CD8-positive, alpha-beta memory T cell (primary cell): ENCODE measurements at regions not wholly inside any gene's neighbourhood (a gene's known extent, or its start where the extent isn't known, plus 50 kb on each side); places are given as distances from the start of the nearest gene placed in this dataset.

Experiments
- CTCF ChIA-PET: fragments of 350-600 bp; sonication (Branson Sonifier 250); formaldehyde crosslinking; loops from one replicate; lab custom pipeline; 2021; ENCODE audit warnings: antibody characterized with exemption; lab: Charles Lee
- POLR2A ChIA-PET: fragments of 350-600 bp; sonication (Branson Sonifier 250); formaldehyde crosslinking; loops from one replicate; lab custom pipeline; 2021; ENCODE audit warnings: antibody characterized with exemption; lab: Charles Lee
- DNase-seq, 5 donors: peaks; one replicate each; pipeline versions ENCODE4 v3.0.0 to v3.0.0-alpha.2; 2020 to 2022; ENCODE audit warnings: mixed read lengths in 1 of 5
- H3K27ac ChIP-seq: one replicate; pipeline ENCODE4 v1.7.0; 2013; ENCODE audit warnings: low read depth, mild to moderate bottlenecking, low read length, moderate library complexity
- H3K27me3 ChIP-seq: 2 replicates; pipeline ENCODE4 v1.7.0; 2013; ENCODE audit warnings: low read length, mild to moderate bottlenecking; ENCODE audit not compliant: insufficient read depth, poor library complexity, severe bottlenecking
- H3K36me3 ChIP-seq: 2 replicates; pipeline ENCODE4 v1.7.0; 2013; ENCODE audit warnings: mild to moderate bottlenecking, low read length, moderate library complexity; ENCODE audit not compliant: insufficient read depth
- H3K4me1 ChIP-seq: 2 replicates; pipeline ENCODE4 v1.7.0; 2013; ENCODE audit warnings: mild to moderate bottlenecking, low read length, moderate library complexity; ENCODE audit not compliant: insufficient read depth
- H3K4me3 ChIP-seq: 2 replicates; pipeline ENCODE4 v1.7.0; 2013; ENCODE audit warnings: mild to moderate bottlenecking, low read length
- H3K9me3 ChIP-seq: 2 replicates; pipeline ENCODE4 v1.7.0; 2013; ENCODE audit warnings: mild to moderate bottlenecking, low read length
- H3K27ac Mint-ChIP-seq, 8 donors: one replicate each; pipeline ENCODE4 v1.8.0; 2020 to 2021; ENCODE audit warnings: mixed read lengths in 8 of 8, mild to moderate bottlenecking in 6 of 8, inconsistent platforms in 3 of 8, moderate library complexity in 3 of 8
- H3K27me3 Mint-ChIP-seq, 2 donors: one replicate each; pipeline ENCODE4 v1.8.0; 2020 to 2021; ENCODE audit warnings: mixed read lengths in 2 of 2, mild to moderate bottlenecking in 1 of 2, moderate library complexity in 1 of 2
- H3K36me3 Mint-ChIP-seq, 3 donors: one replicate each; pipeline ENCODE4 v1.8.0; 2020 to 2021; ENCODE audit warnings: mixed read lengths in 3 of 3, inconsistent platforms in 1 of 3, mild to moderate bottlenecking in 1 of 3
- H3K4me1 Mint-ChIP-seq, 3 donors: one replicate each; pipeline ENCODE4 v1.8.0; 2020 to 2021; ENCODE audit warnings: mixed read lengths in 3 of 3, inconsistent platforms in 1 of 3, mild to moderate bottlenecking in 1 of 3
- H3K4me3 Mint-ChIP-seq, 7 donors: one replicate each; pipeline ENCODE4 v1.8.0; 2020 to 2021; ENCODE audit warnings: mixed read lengths in 7 of 7, mild to moderate bottlenecking in 6 of 7, moderate library complexity in 4 of 7, inconsistent platforms in 2 of 7
- H3K9me3 Mint-ChIP-seq, 5 donors: one replicate each; pipeline ENCODE4 v1.8.0; 2020 to 2022; ENCODE audit warnings: mixed read lengths in 5 of 5, mild to moderate bottlenecking in 3 of 5, moderate library complexity in 2 of 5, inconsistent platforms in 1 of 5

DNA sequence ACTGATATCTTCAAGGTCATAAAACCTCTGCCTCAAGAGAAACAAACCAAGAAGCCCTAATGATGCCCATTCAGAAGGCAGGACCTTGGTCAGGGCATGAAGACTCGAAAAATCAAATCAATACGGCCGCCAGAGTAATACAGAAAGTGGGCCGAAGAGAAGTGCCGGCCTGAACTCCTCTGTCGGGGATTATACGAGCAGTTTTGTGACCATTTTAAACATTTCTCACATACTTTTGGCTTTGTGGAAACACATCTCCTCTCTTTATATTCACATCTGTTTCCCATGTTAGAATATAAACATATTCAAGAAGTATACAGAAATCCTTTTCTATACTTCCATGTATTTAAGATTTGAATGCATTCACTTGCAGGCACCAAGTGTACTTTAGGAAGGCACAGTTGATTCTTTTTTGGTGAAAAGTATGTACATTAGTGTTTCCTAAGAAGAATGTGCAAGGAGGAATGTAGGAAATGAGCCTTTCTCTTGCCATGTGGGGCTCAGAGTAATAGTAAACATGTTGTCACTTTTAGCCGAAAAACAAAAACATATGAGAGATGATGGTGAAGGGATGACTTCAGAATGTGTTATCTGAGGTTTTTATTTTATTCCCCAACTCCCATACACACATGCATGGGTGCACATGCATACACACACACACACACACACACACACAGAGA lies 707.9 kb upstream of the ID2 start:
- Histone ChIP-seq H3K4me1 (no peaks in the 10 kb centered on the region), H3K36me3 (no peaks in the 10 kb centered on the region), H3K9me3 (no peaks in the 10 kb centered on the region), H3K27me3 (no peaks in the 10 kb centered on the region), H3K4me3 (no peak overlapping the region), H3K27ac (no peak overlapping the region)
- CTCF ChIA-PET, result no interaction called here
- Mint-ChIP-seq H3K9me3 (no peaks in the 10 kb centered on the region), H3K4me1 (peaks cover 8 to 21% (median 14%) of the 10 kb centered on the region in 3 donors), H3K27me3 (peaks cover 0 to 1% of the 10 kb centered on the region in 2 donors), H3K27ac (no peak overlapping the region), H3K36me3 (peaks cover 0 to 13% (median 4%) of the 10 kb centered on the region in 3 donors), H3K4me3 (no peak overlapping the region)
- POLR2A ChIA-PET, result no interaction called here
- DNase-seq, result no peak

DNA sequence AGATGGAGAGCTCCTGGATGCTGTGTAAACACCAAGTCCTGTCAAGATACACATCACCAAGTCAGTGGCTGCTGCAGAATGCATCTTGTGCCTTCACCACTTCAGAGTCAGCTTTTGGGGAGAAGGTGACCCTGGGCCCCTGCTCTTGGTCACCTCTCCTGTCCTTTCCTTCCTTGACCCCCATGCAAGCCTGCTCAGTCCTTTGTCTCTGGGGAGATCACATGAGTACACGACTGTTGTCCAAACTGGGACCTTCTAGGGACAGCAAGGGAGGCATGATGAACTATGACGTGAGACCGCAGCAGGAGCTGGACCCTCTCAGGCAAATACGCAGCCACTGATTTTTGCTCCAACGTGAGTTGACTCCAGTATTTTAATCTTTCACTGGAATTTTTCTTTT lies 706.9 kb upstream of the ID2 start:
- Histone ChIP-seq H3K4me1 (no peaks in the 10 kb centered on the region), H3K4me3 (no peak overlapping the region), H3K9me3 (no peaks in the 10 kb centered on the region), H3K27me3 (no peaks in the 10 kb centered on the region), H3K36me3 (no peaks in the 10 kb centered on the region), H3K27ac (no peak overlapping the region)
- H3K27me3 Mint-ChIP-seq, result peaks cover 0 to 1% of the 10 kb centered on the region in 2 donors
- ChIA-PET CTCF (no interaction called here), POLR2A (no interaction called here)
- no peak overlapping the region for H3K4me3 Mint-ChIP-seq
- no peak for DNase-seq
- H3K36me3 Mint-ChIP-seq, result peaks cover 0 to 13% (median 4%) of the 10 kb centered on the region in 3 donors
- H3K9me3 Mint-ChIP-seq, result no peaks in the 10 kb centered on the region
- no peak overlapping the region for H3K27ac Mint-ChIP-seq
- H3K4me1 Mint-ChIP-seq, result peaks cover 8 to 22% (median 14%) of the 10 kb centered on the region in 3 donors

DNA sequence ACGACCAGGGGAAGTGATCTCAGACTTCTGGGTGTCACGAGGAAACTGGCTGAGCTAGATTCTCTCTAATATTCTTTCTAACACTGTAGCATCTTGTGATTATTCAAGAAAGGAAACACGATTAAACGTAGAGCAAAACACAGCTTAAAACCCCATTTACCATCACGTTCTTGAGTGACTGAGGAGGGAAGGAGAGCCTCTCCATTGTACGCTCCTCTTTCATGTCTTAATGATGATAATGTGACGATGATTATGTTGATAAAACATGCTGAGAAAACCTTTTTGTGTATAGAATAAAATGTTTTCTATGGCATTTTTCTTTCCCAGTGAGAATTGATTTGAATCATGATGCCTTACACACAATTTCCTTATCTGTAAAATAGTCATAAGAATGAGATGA lies 705.6 kb upstream of the ID2 start:
- CTCF ChIA-PET, result interaction anchor here (0.7 kb wide), 1 partner anchor 15 kb away, joined by 3 read pairs; no protein-coding TSS in a partner anchor
- no peak overlapping the region for H3K4me3 Mint-ChIP-seq
- POLR2A ChIA-PET, result no interaction called here
- no peaks in the 10 kb centered on the region for H3K9me3 ChIP-seq
- H3K36me3 Mint-ChIP-seq, result peaks cover 0 to 13% (median 1%) of the 10 kb centered on the region in 3 donors
- peaks cover 8 to 22% (median 14%) of the 10 kb centered on the region in 3 donors for H3K4me1 Mint-ChIP-seq
- no peak for DNase-seq
- H3K27me3 Mint-ChIP-seq, result no peaks in the 10 kb centered on the region
- H3K4me1 ChIP-seq, result no peaks in the 10 kb centered on the region
- H3K27ac Mint-ChIP-seq, result no peak overlapping the region
- no peak overlapping the region for H3K4me3 ChIP-seq
- no peaks in the 10 kb centered on the region for H3K36me3 ChIP-seq
- no peak overlapping the region for H3K27ac ChIP-seq
- H3K9me3 Mint-ChIP-seq, result no peaks in the 10 kb centered on the region
- H3K27me3 ChIP-seq, result no peaks in the 10 kb centered on the region

DNA sequence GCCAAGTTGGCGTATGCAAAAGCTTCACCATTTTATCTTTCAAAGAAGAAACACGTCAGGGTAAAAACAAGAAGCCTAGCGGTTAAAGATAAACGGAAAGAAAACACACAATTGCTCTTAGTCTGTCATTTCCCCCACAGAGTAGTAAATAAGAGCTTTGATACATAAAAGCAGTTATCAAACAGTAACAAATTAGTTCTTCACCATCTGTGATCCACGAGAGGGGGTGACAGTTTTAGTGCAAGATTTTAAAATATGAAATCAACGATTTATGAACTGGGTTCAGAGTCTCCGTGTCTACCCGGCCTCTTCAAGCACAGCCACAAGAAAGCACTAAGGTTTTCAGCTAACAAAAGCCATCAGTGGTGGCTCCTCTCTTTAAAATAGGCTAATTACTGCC lies 703.9 kb upstream of the ID2 start:
- Histone ChIP-seq H3K36me3 (no peaks in the 10 kb centered on the region), H3K27me3 (no peaks in the 10 kb centered on the region), H3K9me3 (no peaks in the 10 kb centered on the region), H3K4me1 (no peaks in the 10 kb centered on the region), H3K27ac (no peak overlapping the region), H3K4me3 (no peak overlapping the region)
- Mint-ChIP-seq H3K27me3 (peaks cover 0 to 2% of the 10 kb centered on the region in 2 donors), H3K4me1 (peaks cover 8 to 22% (median 14%) of the 10 kb centered on the region in 3 donors), H3K27ac (peak overlapping the region in 5 of 8 donors; percentile 6 to 84 (median 27)), H3K9me3 (peaks cover 0 to 3% (median 0%) of the 10 kb centered on the region in 5 donors), H3K4me3 (peak overlapping the region in 3 of 7 donors; percentile 17 to 59 (median 43)), H3K36me3 (peaks cover 0 to 26% (median 1%) of the 10 kb centered on the region in 3 donors)
- no peak for DNase-seq
- POLR2A ChIA-PET, result no interaction called here
- CTCF ChIA-PET, result no interaction called here

DNA sequence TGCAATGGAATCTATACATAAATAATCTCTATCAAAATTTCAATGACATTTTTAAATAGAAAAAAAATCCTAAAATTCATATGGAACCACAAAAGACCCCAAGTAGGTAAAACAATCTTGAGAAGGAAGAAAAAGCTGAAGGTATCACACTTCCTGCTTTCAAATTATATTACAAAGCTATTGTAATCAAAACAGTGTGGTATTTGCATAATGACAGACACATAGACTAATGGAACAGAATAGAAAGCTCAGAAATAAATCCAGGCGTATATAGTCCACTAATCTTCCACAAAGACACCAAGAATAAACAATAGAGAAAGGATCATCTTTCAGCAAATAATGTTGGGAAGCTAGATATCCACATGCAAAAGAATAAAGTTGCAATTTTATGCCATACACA lies 699.8 kb upstream of the ID2 start:
- H3K27me3 Mint-ChIP-seq, result peaks cover 0 to 2% of the 10 kb centered on the region in 2 donors
- H3K36me3 Mint-ChIP-seq, result peaks cover 0 to 13% (median 1%) of the 10 kb centered on the region in 3 donors
- Histone ChIP-seq H3K27ac (no peak overlapping the region), H3K36me3 (no peaks in the 10 kb centered on the region), H3K4me3 (no peak overlapping the region), H3K9me3 (no peaks in the 10 kb centered on the region), H3K4me1 (no peaks in the 10 kb centered on the region), H3K27me3 (no peaks in the 10 kb centered on the region)
- ChIA-PET CTCF (no interaction called here), POLR2A (no interaction called here)
- H3K4me3 Mint-ChIP-seq, result no peak overlapping the region
- H3K4me1 Mint-ChIP-seq, result peaks cover 20 to 33% (median 24%) of the 10 kb centered on the region in 3 donors
- DNase-seq, result no peak
- peaks cover 0 to 3% (median 0%) of the 10 kb centered on the region in 5 donors for H3K9me3 Mint-ChIP-seq
- H3K27ac Mint-ChIP-seq, result no peak overlapping the region

DNA sequence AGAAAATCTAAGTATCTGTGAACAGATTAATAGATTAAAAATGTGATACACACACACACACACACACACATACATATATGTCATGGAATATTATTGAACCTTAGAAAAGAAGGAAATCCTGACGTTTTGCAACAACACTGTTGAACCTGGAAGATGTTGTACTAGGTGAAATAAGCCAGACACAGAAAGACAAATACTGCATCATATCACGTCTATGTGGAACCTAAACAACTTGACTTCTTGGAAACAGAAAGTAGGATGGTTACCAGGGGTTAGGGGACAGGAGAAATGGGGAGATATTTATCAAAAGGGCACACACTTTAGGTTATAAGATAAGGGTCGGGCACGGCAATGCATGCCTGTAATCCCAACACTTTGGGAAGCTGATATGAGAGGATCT lies 698.4 kb upstream of the ID2 start:
- no peak overlapping the region for H3K4me3 Mint-ChIP-seq
- no peak for DNase-seq
- H3K36me3 Mint-ChIP-seq, result peaks cover 0 to 13% (median 1%) of the 10 kb centered on the region in 3 donors
- H3K4me1 Mint-ChIP-seq, result peaks cover 14 to 21% (median 16%) of the 10 kb centered on the region in 3 donors
- H3K9me3 Mint-ChIP-seq, result peaks cover 0 to 3% (median 0%) of the 10 kb centered on the region in 5 donors
- no peak overlapping the region for H3K27ac ChIP-seq
- no peaks in the 10 kb centered on the region for H3K9me3 ChIP-seq
- H3K27me3 ChIP-seq, result no peaks in the 10 kb centered on the region
- H3K4me3 ChIP-seq, result no peak overlapping the region
- H3K36me3 ChIP-seq, result no peaks in the 10 kb centered on the region
- CTCF ChIA-PET, result no interaction called here
- POLR2A ChIA-PET, result no interaction called here
- peaks cover 0 to 2% of the 10 kb centered on the region in 2 donors for H3K27me3 Mint-ChIP-seq
- peak overlapping the region in 2 of 8 donors; percentile 14 to 15 for H3K27ac Mint-ChIP-seq
- H3K4me1 ChIP-seq, result no peaks in the 10 kb centered on the region

DNA sequence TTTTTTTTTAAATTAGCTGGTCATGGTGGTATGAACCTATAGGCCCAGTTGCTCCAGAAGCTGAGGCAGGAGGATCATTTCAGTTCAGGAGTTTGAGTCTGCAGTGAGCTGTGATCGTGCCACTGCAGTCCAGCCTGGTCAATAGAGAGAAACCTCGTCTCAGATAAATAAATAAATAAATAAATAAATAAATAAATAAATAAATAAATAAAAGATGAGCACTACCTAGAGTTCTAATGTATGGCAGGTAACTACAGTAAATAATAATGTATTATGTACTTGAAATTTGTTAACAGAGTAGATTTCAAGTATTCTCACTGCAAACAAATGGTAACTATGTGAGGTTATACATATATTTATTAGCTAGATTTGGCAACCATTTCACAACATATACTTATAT lies 697.9 kb upstream of the ID2 start:
- Histone ChIP-seq H3K36me3 (no peaks in the 10 kb centered on the region), H3K4me1 (no peaks in the 10 kb centered on the region), H3K27ac (no peak overlapping the region), H3K27me3 (no peaks in the 10 kb centered on the region), H3K4me3 (no peak overlapping the region), H3K9me3 (no peaks in the 10 kb centered on the region)
- CTCF ChIA-PET, result no interaction called here
- DNase-seq, result no peak
- Mint-ChIP-seq H3K27ac (no peak overlapping the region), H3K4me3 (no peak overlapping the region), H3K27me3 (peaks cover 0 to 2% of the 10 kb centered on the region in 2 donors), H3K36me3 (peaks cover 0 to 13% (median 0%) of the 10 kb centered on the region in 3 donors), H3K4me1 (peaks cover 10 to 16% (median 12%) of the 10 kb centered on the region in 3 donors), H3K9me3 (peaks cover 0 to 3% (median 0%) of the 10 kb centered on the region in 5 donors)
- POLR2A ChIA-PET, result no interaction called here

DNA sequence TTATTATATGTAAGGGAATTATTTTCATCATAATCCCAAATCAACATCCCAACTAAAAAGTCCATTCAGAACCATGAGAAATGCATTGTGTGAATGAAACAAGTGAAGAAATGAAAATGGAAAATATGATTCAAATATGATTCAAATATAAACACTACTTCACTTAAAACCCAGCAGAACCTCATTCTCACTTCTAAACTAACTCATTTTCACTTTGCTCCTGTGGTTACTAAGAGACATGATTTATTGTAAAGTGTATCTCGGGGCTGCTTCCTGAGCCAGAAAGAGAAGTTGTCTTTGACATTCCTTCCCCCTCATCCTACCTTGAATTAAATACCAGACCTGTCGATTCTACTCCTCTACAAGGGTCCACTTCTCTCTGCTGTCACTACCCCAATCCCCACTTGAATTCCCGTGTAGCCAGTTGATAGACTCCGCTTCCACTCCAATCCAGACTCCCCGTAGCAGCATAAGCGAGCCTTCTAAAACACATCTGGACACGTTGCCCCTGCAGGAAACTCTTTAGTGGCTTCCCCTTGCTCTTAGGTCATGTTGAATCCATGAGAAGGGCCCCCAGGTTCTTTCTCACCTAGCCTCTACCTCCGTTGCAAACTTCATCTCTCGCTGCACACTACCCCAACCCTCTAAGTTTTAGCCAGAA lies 697.0 kb upstream of the ID2 start:
- Mint-ChIP-seq H3K9me3 (peaks cover 0 to 3% (median 0%) of the 10 kb centered on the region in 5 donors), H3K27ac (peak overlapping the region in 2 of 8 donors; percentile 27 to 31), H3K4me1 (peaks cover 10 to 16% (median 12%) of the 10 kb centered on the region in 3 donors), H3K36me3 (peaks cover 0 to 13% (median 0%) of the 10 kb centered on the region in 3 donors), H3K27me3 (peaks cover 0 to 2% of the 10 kb centered on the region in 2 donors), H3K4me3 (peak overlapping the region in 1 of 7 donors; percentile 23)
- Histone ChIP-seq H3K9me3 (no peaks in the 10 kb centered on the region), H3K27me3 (no peaks in the 10 kb centered on the region), H3K4me1 (no peaks in the 10 kb centered on the region), H3K4me3 (no peak overlapping the region), H3K27ac (no peak overlapping the region), H3K36me3 (no peaks in the 10 kb centered on the region)
- CTCF ChIA-PET, result no interaction called here
- POLR2A ChIA-PET, result no interaction called here
- DNase-seq, result no peak
